BE2C (cell line): ENCODE measurements at regions not wholly inside any gene's neighbourhood (a gene's known extent, or its start where the extent isn't known, plus 50 kb on each side); places are given as distances from the start of the nearest gene placed in this dataset.

Experiments used
- DNase-seq: peaks from one replicate; pipeline ENCODE4 v3.0.0-alpha.2; 2020
- H3K27me3 ChIP-seq: fragments of 250-450 bp; sonication (Bioruptor Pico); 2 replicates; pipeline ENCODE4 v1.5.1; 2020; ENCODE audit warnings: mild to moderate bottlenecking
- H3K36me3 ChIP-seq: fragments of 250-450 bp; sonication (Bioruptor Pico); 2 replicates; pipeline ENCODE4 v1.5.1; 2020; ENCODE audit warnings: mild to moderate bottlenecking
- H3K4me1 ChIP-seq: fragments of 250-450 bp; sonication (Bioruptor Pico); 2 replicates; pipeline ENCODE4 v1.5.1; 2020
- H3K4me3 ChIP-seq: 2 replicates; pipeline ENCODE4 v1.5.1; 2011; ENCODE audit warnings: low read depth, low read length
- H3K9me3 ChIP-seq: fragments of 250-450 bp; sonication (Bioruptor Pico); 2 replicates; pipeline ENCODE4 v1.5.1; 2020
- TF ChIP-seq, protein P1 (sequence below): IDR thresholded peaks from 2 replicates; pipeline ENCODE4 v1.5.1; 2012; ENCODE audit warnings: mild to moderate bottlenecking, low read depth, low read length

- TF ChIP-seq, protein P1, sequence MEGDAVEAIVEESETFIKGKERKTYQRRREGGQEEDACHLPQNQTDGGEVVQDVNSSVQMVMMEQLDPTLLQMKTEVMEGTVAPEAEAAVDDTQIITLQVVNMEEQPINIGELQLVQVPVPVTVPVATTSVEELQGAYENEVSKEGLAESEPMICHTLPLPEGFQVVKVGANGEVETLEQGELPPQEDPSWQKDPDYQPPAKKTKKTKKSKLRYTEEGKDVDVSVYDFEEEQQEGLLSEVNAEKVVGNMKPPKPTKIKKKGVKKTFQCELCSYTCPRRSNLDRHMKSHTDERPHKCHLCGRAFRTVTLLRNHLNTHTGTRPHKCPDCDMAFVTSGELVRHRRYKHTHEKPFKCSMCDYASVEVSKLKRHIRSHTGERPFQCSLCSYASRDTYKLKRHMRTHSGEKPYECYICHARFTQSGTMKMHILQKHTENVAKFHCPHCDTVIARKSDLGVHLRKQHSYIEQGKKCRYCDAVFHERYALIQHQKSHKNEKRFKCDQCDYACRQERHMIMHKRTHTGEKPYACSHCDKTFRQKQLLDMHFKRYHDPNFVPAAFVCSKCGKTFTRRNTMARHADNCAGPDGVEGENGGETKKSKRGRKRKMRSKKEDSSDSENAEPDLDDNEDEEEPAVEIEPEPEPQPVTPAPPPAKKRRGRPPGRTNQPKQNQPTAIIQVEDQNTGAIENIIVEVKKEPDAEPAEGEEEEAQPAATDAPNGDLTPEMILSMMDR, result no peak
- H3K27me3 ChIP-seq, result no peaks in the 10 kb centered on the region
- no peak for DNase-seq
- H3K4me3 ChIP-seq, result no peak overlapping the region
- no peaks in the 10 kb centered on the region for H3K9me3 ChIP-seq
- peaks cover 5% of the 10 kb centered on the region for H3K4me1 ChIP-seq
- H3K36me3 ChIP-seq, result no peaks in the 10 kb centered on the region
Observed at GRCh38 chr13:90947976-90948375, 399.5 kb upstream of the MIR17HG start.

GRCh38 chr13:90950160-90950559, 397.3 kb upstream of the MIR17HG start:
- H3K9me3 ChIP-seq, result no peaks in the 10 kb centered on the region
- DNase-seq, result no peak
- no peaks in the 10 kb centered on the region for H3K4me1 ChIP-seq
- TF ChIP-seq, protein P1, result no peak
- no peaks in the 10 kb centered on the region for H3K27me3 ChIP-seq
- no peak overlapping the region for H3K4me3 ChIP-seq
- no peaks in the 10 kb centered on the region for H3K36me3 ChIP-seq

DNA sequence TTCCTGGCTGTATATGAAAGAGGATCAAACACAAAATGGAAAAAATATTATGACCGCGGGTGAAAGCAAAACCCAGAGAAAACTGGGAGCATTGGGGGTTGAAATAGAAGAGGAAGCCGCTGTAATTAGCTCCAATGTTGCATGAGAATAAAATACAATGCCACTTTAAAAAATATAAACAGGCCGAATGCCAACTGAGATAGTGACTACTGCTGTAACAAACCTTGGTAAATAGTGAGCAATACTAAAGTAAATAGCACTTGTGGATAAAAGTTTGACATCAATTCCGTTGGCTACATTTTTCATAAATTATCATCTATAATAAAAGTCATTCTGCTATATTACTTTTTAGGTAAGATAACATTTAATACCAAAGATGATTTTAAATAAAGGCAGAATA, 395.8 kb upstream of the MIR17HG start:
- H3K4me1 ChIP-seq, result no peaks in the 10 kb centered on the region
- no peak overlapping the region for H3K4me3 ChIP-seq
- no peaks in the 10 kb centered on the region for H3K9me3 ChIP-seq
- H3K27me3 ChIP-seq, result no peaks in the 10 kb centered on the region
- no peak for DNase-seq
- no peaks in the 10 kb centered on the region for H3K36me3 ChIP-seq
- TF ChIP-seq, protein P1, result no peak

GRCh38 chr13:90952326-90952725, 395.2 kb upstream of the MIR17HG start:
- no peaks in the 10 kb centered on the region for H3K9me3 ChIP-seq
- no peaks in the 10 kb centered on the region for H3K27me3 ChIP-seq
- no peaks in the 10 kb centered on the region for H3K36me3 ChIP-seq
- DNase-seq, result no peak
- H3K4me3 ChIP-seq, result no peak overlapping the region
- TF ChIP-seq, protein P1, result no peak
- no peaks in the 10 kb centered on the region for H3K4me1 ChIP-seq

GRCh38 chr13:90954605-90955195, 392.8 kb upstream of the MIR17HG start:
- no peaks in the 10 kb centered on the region for H3K4me1 ChIP-seq
- DNase-seq, result no peak
- H3K27me3 ChIP-seq, result no peaks in the 10 kb centered on the region
- H3K36me3 ChIP-seq, result no peaks in the 10 kb centered on the region
- no peaks in the 10 kb centered on the region for H3K9me3 ChIP-seq
- TF ChIP-seq, protein P1, result no peak
- no peak overlapping the region for H3K4me3 ChIP-seq

DNA sequence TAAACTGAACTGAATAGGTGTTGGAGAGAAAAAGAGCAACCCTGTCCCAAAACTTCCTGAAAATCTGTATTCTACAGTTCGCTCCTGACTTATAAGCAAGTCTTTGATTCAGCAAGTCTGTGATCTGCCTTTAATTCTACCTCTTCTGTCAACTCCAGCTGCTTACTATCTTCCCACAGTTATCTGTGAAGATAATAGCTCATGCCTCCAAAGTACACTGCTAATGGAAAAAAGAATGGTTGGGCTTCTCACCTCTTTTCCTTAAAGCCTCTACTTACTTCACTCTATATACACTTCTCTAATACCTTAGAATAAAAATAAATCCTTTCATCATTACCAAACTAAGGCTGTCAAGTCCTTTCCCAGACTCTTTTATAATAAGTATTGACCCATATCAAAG, 391.5 kb upstream of the MIR17HG start:
- no peaks in the 10 kb centered on the region for H3K27me3 ChIP-seq
- H3K9me3 ChIP-seq, result no peaks in the 10 kb centered on the region
- H3K4me1 ChIP-seq, result no peaks in the 10 kb centered on the region
- no peak for DNase-seq
- H3K4me3 ChIP-seq, result no peak overlapping the region
- TF ChIP-seq, protein P1, result no peak
- no peaks in the 10 kb centered on the region for H3K36me3 ChIP-seq
